Spleen (tissue), 11 donors: ENCODE measurements at regions not wholly inside any gene's neighbourhood (a gene's known extent, or its start where the extent isn't known, plus 50 kb on each side); places are given as distances from the start of the nearest gene placed in this dataset.

Source experiments
- DNase-seq: peaks from one replicate; pipeline ENCODE4 v3.0.0-alpha.2; 2020
- H3K27ac ChIP-seq, 8 donors: fragments of 200-600 bp; sonication (generic) in 7 of 8; 1 replicate in 4 of 8; 2 replicates in 4 of 8; pipeline versions ENCODE4 v1.5.0 to v1.8.0; 2016 to 2021; ENCODE audit warnings: inconsistent platforms in 4 of 8, mild to moderate bottlenecking in 4 of 8, moderate library complexity in 1 of 8
- H3K27me3 ChIP-seq, 7 donors: fragments of 200-600 bp; sonication (generic) in 6 of 7; replicated peaks in 1 of 7; 1 replicate in 4 of 7; 2 replicates in 3 of 7; pipeline versions ENCODE4 v1.5.0 to v1.8.0; 2016 to 2021; ENCODE audit warnings: inconsistent platforms in 3 of 7, mild to moderate bottlenecking in 1 of 7
- H3K36me3 ChIP-seq, 6 donors: fragments of 200-600 bp; sonication (generic) in 5 of 6; 1 replicate in 4 of 6; 2 replicates in 2 of 6; pipeline versions ENCODE4 v1.5.0 to v1.8.0; 2016 to 2021; ENCODE audit warnings: inconsistent platforms in 2 of 6
- H3K4me1 ChIP-seq, 6 donors: fragments of 200-600 bp; sonication (generic) in 5 of 6; 1 replicate in 3 of 6; 2 replicates in 3 of 6; pipeline versions ENCODE4 v1.5.0 to v1.8.0; 2016 to 2021; ENCODE audit warnings: inconsistent platforms in 3 of 6
- H3K4me3 ChIP-seq, 8 donors: fragments of 200-600 bp; sonication (generic) in 7 of 8; 1 replicate in 4 of 8; 2 replicates in 4 of 8; pipeline versions ENCODE4 v1.5.0 to v1.8.0; 2016 to 2021; ENCODE audit warnings: inconsistent platforms in 4 of 8, mild to moderate bottlenecking in 4 of 8, moderate library complexity in 2 of 8
- H3K9me3 ChIP-seq, 8 donors: fragments of 200-600 bp; sonication (generic) in 7 of 8; 1 replicate in 4 of 8; 2 replicates in 4 of 8; pipeline versions ENCODE4 v1.5.0 to v1.8.0; 2016 to 2021; ENCODE audit warnings: inconsistent platforms in 4 of 8
- POLR2A ChIP-seq, 3 donors: fragments of 450-650 bp; IDR thresholded peaks; one replicate each; pipeline ENCODE4 v1.5.1; 2017; ENCODE audit warnings: antibody characterized with exemption in 3 of 3, mild to moderate bottlenecking in 1 of 3
- POLR2AphosphoS5 ChIP-seq, 3 donors: sonication (generic); formaldehyde crosslinking; IDR thresholded peaks; one replicate each; pipeline ENCODE4 v1.5.1; 2017; ENCODE audit warnings: antibody characterized with exemption in 3 of 3
- WGBS, 5 donors: extraction: QIAGEN DNeasy Blood & Tissue Kit in 3 of 5; methylation state at CpG; one replicate each; pipeline versions ENCODE4 v1.1.5 to v1.1.7; 2013 to 2018; 5-methylcytosine and 5-hydroxymethylcytosine counted together
- intact Hi-C: fragments of 100-400 bp; cut with DNase I; formaldehyde crosslinking; loops from one replicate; pipeline ENCODE4 v1.15.0; 2023; ENCODE audit warnings: low total_unique reads
- TF ChIP-seq, protein P1 (sequence below), 11 experiments: fragments of 200-600 bp in 7 of 11; fragments of 450-650 bp in 4 of 11; sonication (generic) in 4 of 11; IDR thresholded peaks in 8 of 11; conservative IDR thresholded peaks in 3 of 11; 1 replicate in 7 of 11; 2 replicates in 4 of 11; pipeline versions ENCODE4 v1.4.0 to v1.8.0; 2016 to 2021; ENCODE audit warnings: antibody characterized with exemption in 11 of 11, inconsistent platforms in 4 of 11, mild to moderate bottlenecking in 1 of 11
- donor health status: healthy with polysubstance abuse.
- donor health status: DM: no; HTN: no; CAD: no; lungs with moderate emphysema.
- donor health status: DM: no; HTN: no; CAD: no.
- donor health status: Bipolar disorder and iron deficiency.
- donor health status: healthy.
- donor health status: DM: no; HTN: no; CAD: no.
- donor health status: DM: yes; HTN: yes; CAD: no.

DNA sequence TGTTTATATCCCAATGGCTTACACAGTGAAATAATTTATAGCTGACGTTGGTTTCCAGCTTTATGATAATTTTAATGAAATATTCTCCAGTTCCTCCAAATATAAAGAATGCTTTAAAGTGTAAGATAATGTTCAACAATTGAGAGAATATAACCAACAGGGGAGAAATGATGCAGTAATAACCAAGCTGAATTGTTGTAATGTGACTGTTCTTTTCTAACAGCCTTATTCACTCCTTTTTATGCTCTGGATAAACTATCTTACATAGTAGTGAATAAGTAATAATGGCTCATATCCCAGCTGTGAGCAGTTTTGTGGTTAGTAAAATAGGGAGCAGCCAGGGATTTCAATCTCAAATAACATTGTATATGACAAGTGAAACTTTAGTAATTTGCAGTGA lies 2348.7 kb upstream of the ACO1 start:
- WGBS, 5 donors = 56 to 78% (median 71%) methylated on average over 1 of the region's 1 CpG
- TF ChIP-seq, protein P1, sequence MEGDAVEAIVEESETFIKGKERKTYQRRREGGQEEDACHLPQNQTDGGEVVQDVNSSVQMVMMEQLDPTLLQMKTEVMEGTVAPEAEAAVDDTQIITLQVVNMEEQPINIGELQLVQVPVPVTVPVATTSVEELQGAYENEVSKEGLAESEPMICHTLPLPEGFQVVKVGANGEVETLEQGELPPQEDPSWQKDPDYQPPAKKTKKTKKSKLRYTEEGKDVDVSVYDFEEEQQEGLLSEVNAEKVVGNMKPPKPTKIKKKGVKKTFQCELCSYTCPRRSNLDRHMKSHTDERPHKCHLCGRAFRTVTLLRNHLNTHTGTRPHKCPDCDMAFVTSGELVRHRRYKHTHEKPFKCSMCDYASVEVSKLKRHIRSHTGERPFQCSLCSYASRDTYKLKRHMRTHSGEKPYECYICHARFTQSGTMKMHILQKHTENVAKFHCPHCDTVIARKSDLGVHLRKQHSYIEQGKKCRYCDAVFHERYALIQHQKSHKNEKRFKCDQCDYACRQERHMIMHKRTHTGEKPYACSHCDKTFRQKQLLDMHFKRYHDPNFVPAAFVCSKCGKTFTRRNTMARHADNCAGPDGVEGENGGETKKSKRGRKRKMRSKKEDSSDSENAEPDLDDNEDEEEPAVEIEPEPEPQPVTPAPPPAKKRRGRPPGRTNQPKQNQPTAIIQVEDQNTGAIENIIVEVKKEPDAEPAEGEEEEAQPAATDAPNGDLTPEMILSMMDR (IDR thresholded peaks at IDR 0.05 in 8 of 11, conservative IDR thresholded peaks at IDR 0.05 in 3 of 11) = no peak
- TF ChIP-seq POLR2A (IDR thresholded peaks at IDR 0.05) (no peak), POLR2AphosphoS5 (IDR thresholded peaks at IDR 0.05) (no peak)
- DNase-seq = no peak
- no peaks in the 10 kb centered on the region for H3K4me1 ChIP-seq
- no peaks in the 10 kb centered on the region for H3K27me3 ChIP-seq
- intact Hi-C loops = no loop called here
- no peak overlapping the region for H3K27ac ChIP-seq
- H3K36me3 ChIP-seq = no peaks in the 10 kb centered on the region
- no peak overlapping the region for H3K4me3 ChIP-seq
- peaks cover 0 to 29% (median 9%) of the 10 kb centered on the region in 8 donors for H3K9me3 ChIP-seq

DNA sequence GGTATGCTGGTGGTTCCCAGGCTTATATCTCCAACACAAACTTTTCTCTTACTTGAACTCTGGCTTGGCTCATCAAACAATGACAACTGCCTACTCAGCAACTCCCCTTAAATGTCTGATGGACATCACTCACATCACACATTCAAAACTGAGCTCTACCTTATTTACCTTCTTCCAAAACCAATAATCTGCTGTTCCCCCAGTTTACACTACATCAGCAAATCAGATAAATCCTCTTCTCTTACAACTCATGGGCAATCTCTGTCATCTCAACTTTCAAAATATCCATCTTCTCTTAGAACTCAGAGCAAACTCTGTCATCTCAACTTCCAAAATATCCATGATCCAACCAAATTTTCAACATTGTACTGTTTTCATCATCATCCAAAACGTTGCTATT lies 2347.9 kb upstream of the ACO1 start:
- Histone ChIP-seq H3K27ac (no peak overlapping the region), H3K9me3 (peaks cover 0 to 21% (median 9%) of the 10 kb centered on the region in 8 donors), H3K4me1 (no peaks in the 10 kb centered on the region), H3K36me3 (no peaks in the 10 kb centered on the region), H3K4me3 (no peak overlapping the region), H3K27me3 (no peaks in the 10 kb centered on the region)
- 46 to 74% (median 58%) methylated on average over 1 of the region's 1 CpG for WGBS, 5 donors
- no peak for DNase-seq
- intact Hi-C loops = no loop called here
- TF ChIP-seq POLR2AphosphoS5 (IDR thresholded peaks at IDR 0.05) (no peak), POLR2A (IDR thresholded peaks at IDR 0.05) (no peak)
- TF ChIP-seq, protein P1 (IDR thresholded peaks at IDR 0.05 in 8 of 11, conservative IDR thresholded peaks at IDR 0.05 in 3 of 11) = no peak

DNA sequence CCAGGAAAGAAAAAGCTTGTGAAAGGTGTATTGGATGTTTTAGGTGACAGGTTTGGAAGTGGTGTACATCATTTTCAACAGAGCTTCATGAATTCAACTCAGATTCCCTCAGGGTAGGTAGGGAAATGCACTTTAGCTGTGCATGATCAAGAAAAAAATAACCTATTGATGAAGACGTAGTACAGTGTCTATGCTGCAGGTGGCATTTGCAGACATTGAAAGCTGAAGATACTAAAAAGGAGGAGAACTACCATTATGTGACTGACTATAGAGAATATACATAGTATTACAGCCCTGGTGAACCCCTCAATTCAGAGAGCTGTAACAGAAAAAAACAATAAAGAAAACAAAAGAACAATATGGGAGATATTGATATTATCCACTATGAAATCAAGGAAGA lies 2344.7 kb upstream of the ACO1 start:
- no peak for DNase-seq
- Histone ChIP-seq H3K9me3 (no peaks in the 10 kb centered on the region), H3K4me1 (no peaks in the 10 kb centered on the region), H3K4me3 (no peak overlapping the region), H3K36me3 (no peaks in the 10 kb centered on the region), H3K27me3 (no peaks in the 10 kb centered on the region), H3K27ac (no peak overlapping the region)
- TF ChIP-seq POLR2AphosphoS5 (IDR thresholded peaks at IDR 0.05) = no peak
- no peak for TF ChIP-seq POLR2A (IDR thresholded peaks at IDR 0.05)
- intact Hi-C loops = no loop called here
- 51 to 73% (median 66%) methylated on average over 1 of the region's 1 CpG for WGBS, 5 donors

DNA sequence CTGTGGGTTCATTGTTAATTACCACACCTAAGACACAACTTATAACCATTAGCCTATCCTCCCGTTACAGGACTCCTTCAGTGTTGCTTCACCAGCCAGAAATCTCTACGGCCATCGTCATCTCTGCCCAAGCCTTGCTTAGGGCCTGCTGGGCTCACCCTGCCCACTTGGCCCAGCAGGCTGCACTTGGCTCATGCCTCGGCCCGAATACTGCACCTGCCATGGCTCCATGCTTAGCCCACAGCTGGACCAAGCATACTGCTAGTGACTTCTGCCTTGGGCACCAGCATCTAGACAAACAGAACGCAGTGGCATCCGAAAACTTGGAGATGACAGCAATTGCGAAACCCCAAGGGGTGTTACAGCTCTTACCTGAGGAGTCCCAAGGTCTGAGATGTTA lies 2336.0 kb upstream of the ACO1 start:
- TF ChIP-seq, protein P1 (IDR thresholded peaks at IDR 0.05 in 8 of 11, conservative IDR thresholded peaks at IDR 0.05 in 3 of 11) = no peak
- TF ChIP-seq POLR2AphosphoS5 (IDR thresholded peaks at IDR 0.05) (no peak), POLR2A (IDR thresholded peaks at IDR 0.05) (no peak)
- intact Hi-C loops = no loop called here
- Histone ChIP-seq H3K27me3 (no peaks in the 10 kb centered on the region), H3K4me3 (no peak overlapping the region), H3K4me1 (no peaks in the 10 kb centered on the region), H3K36me3 (no peaks in the 10 kb centered on the region), H3K9me3 (no peaks in the 10 kb centered on the region), H3K27ac (no peak overlapping the region)
- DNase-seq = no peak
- 73 to 86% (median 78%) methylated on average over 8 of the region's 8 CpGs for WGBS, 5 donors

DNA sequence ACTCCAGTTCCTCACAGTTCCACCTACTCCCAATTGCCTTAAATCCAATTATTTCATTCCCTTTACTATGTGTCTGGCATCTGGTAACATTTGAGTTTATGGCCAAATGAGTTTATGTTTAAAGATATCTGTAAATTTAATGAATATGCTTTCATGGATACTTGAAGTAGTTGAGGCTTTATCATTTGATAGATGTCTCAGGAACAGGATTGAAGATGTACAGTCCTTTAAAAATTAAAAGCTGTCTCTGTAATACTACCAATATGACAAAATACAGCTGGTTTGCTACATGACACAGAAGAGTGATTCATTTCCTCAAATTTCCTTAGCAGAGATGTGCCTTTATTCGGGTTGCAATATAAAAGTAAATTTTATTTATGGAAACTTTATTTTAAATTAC lies 2326.0 kb upstream of the ACO1 start:
- no peak for DNase-seq
- TF ChIP-seq, protein P1 (IDR thresholded peaks at IDR 0.05 in 8 of 11, conservative IDR thresholded peaks at IDR 0.05 in 3 of 11) = no peak
- no peak for TF ChIP-seq POLR2AphosphoS5 (IDR thresholded peaks at IDR 0.05)
- TF ChIP-seq POLR2A (IDR thresholded peaks at IDR 0.05) = no peak
- no peak overlapping the region for H3K27ac ChIP-seq
- intact Hi-C loops = no loop called here
- no peaks in the 10 kb centered on the region for H3K36me3 ChIP-seq
- no peak overlapping the region for H3K4me3 ChIP-seq
- no peaks in the 10 kb centered on the region for H3K9me3 ChIP-seq
- 43 to 69% (median 53%) methylated on average over 1 of the region's 1 CpG for WGBS, 5 donors
- H3K4me1 ChIP-seq = no peaks in the 10 kb centered on the region
- no peaks in the 10 kb centered on the region for H3K27me3 ChIP-seq
